HepG2 (cell line): ENCODE measurements at regions not wholly inside any gene's neighbourhood (a gene's known extent, or its start where the extent isn't known, plus 50 kb on each side); places are given as distances from the start of the nearest gene placed in this dataset.
A peak's percentile ranks its signal among the peaks of the same experiment; 100 is the strongest.

ENCODE experiments used
- ATAC-seq: fragments of 200-7000 bp; cut with Tn5 transposase; 3 replicates; pipeline ENCODE4 v1.9.1; 2020; ENCODE audit warnings: mild to moderate bottlenecking, moderate library complexity
- BruUV-seq: library from RNA; stranded (reverse); fragments of 400-500 nt; replicated peaks from 2 replicates; lab custom pipeline; 2021; lab: Mats Ljungman, UMichigan
- CTCF ChIA-PET: fragments of 300-600 bp; formaldehyde crosslinking; extraction: SDS; loops from one replicate; lab custom pipeline; 2021; ENCODE audit warnings: low total read pairs, inconsistent platforms, low intra/inter-chr PET ratio; lab: Yijun Ruan, JAX
- POLR2A ChIA-PET: fragments of 350-600 bp; sonication (Branson Sonifier 250); formaldehyde crosslinking; loops from one replicate; lab custom pipeline; 2020; ENCODE audit warnings: antibody characterized with exemption, inconsistent platforms; lab: Yijun Ruan, JAX
- DNase-seq: peaks from one replicate; pipeline ENCODE4 v3.0.0-alpha.2; 2015; ENCODE audit warnings: low spot score
- FAIRE-seq: peaks from 3 replicates; lab custom pipeline; 2011; peaks lifted over from hg19 to GRCh38; lab: Jason Lieb, UNC
- H2AFZ ChIP-seq: one replicate; pipeline ENCODE4 v1.6.1; 2011; ENCODE audit warnings: low read length, inconsistent platforms
- H3K27ac ChIP-seq: fragments of 300-600 bp; 3 replicates; pipeline ENCODE4 v1.8.0; 2011; ENCODE audit warnings: mixed run types, mild to moderate bottlenecking, mixed read lengths, low read length, inconsistent platforms; ENCODE audit not compliant: insufficient read depth; ENCODE audit errors: extremely low read length
- H3K27me3 ChIP-seq, 2 experiments: fragments of 200-600 bp in 1 of 2; 2 replicates in 1 of 2; 3 replicates in 1 of 2; pipeline versions ENCODE4 v1.6.0 to v1.8.0; 2011; ENCODE audit warnings: low read length in 2 of 2, mild to moderate bottlenecking in 2 of 2, moderate library complexity in 2 of 2, inconsistent platforms in 1 of 2; ENCODE audit not compliant: insufficient read depth in 2 of 2, control insufficient read depth in 1 of 2
- H3K36me3 ChIP-seq, 2 experiments: fragments of 200-600 bp in 1 of 2; replicated peaks in 1 of 2; 2 replicates in 1 of 2; 3 replicates in 1 of 2; pipeline versions ENCODE4 v1.5.1 to v1.8.0; 2011; ENCODE audit warnings: low read length in 2 of 2, inconsistent platforms in 1 of 2; ENCODE audit not compliant: insufficient read depth in 2 of 2, control insufficient read depth in 1 of 2
- H3K4me1 ChIP-seq: 2 replicates; pipeline ENCODE4 v1.5.1; 2012; ENCODE audit warnings: low read length, inconsistent platforms; ENCODE audit not compliant: insufficient read depth
- H3K4me2 ChIP-seq: 2 replicates; pipeline ENCODE4 v1.6.0; 2011; ENCODE audit warnings: low read depth, low read length, inconsistent platforms
- H3K4me3 ChIP-seq, 3 experiments: fragments of 200-600 bp in 1 of 3; sonication (generic), shearing (Covaris generic) in 1 of 3; replicated peaks in 1 of 3; 2 replicates each; pipeline ENCODE4 v1.5.1; 2011 to 2016; ENCODE audit warnings: low read length in 3 of 3, inconsistent platforms in 2 of 3, low read depth in 2 of 3, mild to moderate bottlenecking in 2 of 3, control low read depth in 1 of 3, mixed read lengths in 1 of 3; ENCODE audit not compliant: insufficient read depth in 1 of 3
- H3K79me2 ChIP-seq: one replicate; pipeline ENCODE4 v1.6.1; 2011; ENCODE audit warnings: low read length, inconsistent platforms; ENCODE audit not compliant: insufficient read depth
- H3K9ac ChIP-seq: 2 replicates; pipeline ENCODE4 v1.6.0; 2011; ENCODE audit warnings: mild to moderate bottlenecking, low read depth, low read length, inconsistent platforms; ENCODE audit not compliant: insufficient read depth
- H3K9me3 ChIP-seq: 2 replicates; pipeline ENCODE4 v1.5.1; 2012; ENCODE audit warnings: mild to moderate bottlenecking, low read length
- H4K20me1 ChIP-seq: 2 replicates; pipeline ENCODE4 v1.6.0; 2011; ENCODE audit warnings: inconsistent platforms, mild to moderate bottlenecking, low read length, moderate library complexity; ENCODE audit not compliant: insufficient read depth
- ADNP ChIP-seq: sonication (generic); formaldehyde crosslinking; IDR thresholded peaks from 2 replicates; pipeline ENCODE4 v1.4.0; 2020; ENCODE audit warnings: missing genetic modification reagents
- ELF4 ChIP-seq: sonication (generic); formaldehyde crosslinking; IDR thresholded peaks from 2 replicates; pipeline ENCODE4 v1.5.0; 2020; ENCODE audit warnings: missing genetic modification reagents, mild to moderate bottlenecking, moderate library complexity, borderline replicate concordance
- FIP1L1 ChIP-seq: fragments of 200-400 bp; formaldehyde crosslinking; IDR thresholded peaks from 2 replicates; pipeline ENCODE4 v1.6.1; 2018; ENCODE audit warnings: low read depth, mild to moderate bottlenecking, low read length, moderate library complexity, borderline replicate concordance; ENCODE audit not compliant: insufficient read depth
- KDM6A ChIP-seq: IDR thresholded peaks from 2 replicates; pipeline ENCODE4 v1.6.1; 2016; ENCODE audit warnings: low read depth
- RARG ChIP-seq: sonication (generic); formaldehyde crosslinking; IDR thresholded peaks from 2 replicates; pipeline ENCODE4 v1.4.0; 2020; ENCODE audit warnings: low read depth, mild to moderate bottlenecking, missing genetic modification reagents
- SMYD3 ChIP-seq: sonication (generic); formaldehyde crosslinking; IDR thresholded peaks from 2 replicates; pipeline ENCODE4 v1.8.1; 2023; ENCODE audit warnings: mild to moderate bottlenecking, missing genetic modification reagents
- STAG1 ChIP-seq: sonication (generic); formaldehyde crosslinking; IDR thresholded peaks from 2 replicates; pipeline ENCODE4 v1.4.0; 2020; ENCODE audit warnings: missing genetic modification reagents
- TCF7 ChIP-seq: sonication (generic); IDR thresholded peaks from 2 replicates; pipeline ENCODE4 v1.6.1; 2016; ENCODE audit warnings: antibody characterized with exemption, low read depth
- ZNF274 ChIP-seq: sonication (generic); formaldehyde crosslinking; IDR thresholded peaks from 2 replicates; pipeline ENCODE4 v1.5.1; 2020; ENCODE audit warnings: mild to moderate bottlenecking, missing genetic modification reagents
- WGBS: methylation state at CpG from one replicate; pipeline ENCODE4 v1.1.6; 2017; ENCODE audit warnings: low lambda C conversion rate; 5-methylcytosine and 5-hydroxymethylcytosine counted together
- in situ Hi-C: cut with HindIII; loops from 2 replicates; pipeline ENCODE4 v1.10.0; 2017; ENCODE audit warnings: low pct_unique_long_range_greater_than_20kb; ENCODE audit not compliant: extremely low pct_ligation_motif_present
- intact Hi-C: fragments of 100-400 bp; cut with micrococcal nuclease; formaldehyde crosslinking; loops from one replicate; pipeline ENCODE4 v1.10.0; 2022; ENCODE audit not compliant: unreplicated experiment
- TF ChIP-seq, protein P1 (sequence below): sonication (generic); formaldehyde crosslinking; IDR thresholded peaks from 2 replicates; pipeline ENCODE4 v1.4.0; 2020; ENCODE audit warnings: missing genetic modification reagents
- TF ChIP-seq, protein P2 (sequence below): sonication (generic); formaldehyde crosslinking; IDR thresholded peaks from 2 replicates; pipeline ENCODE4 v1.8.0; 2022; ENCODE audit warnings: mild to moderate bottlenecking, missing genetic modification reagents
- TF ChIP-seq, protein P3 (sequence below): sonication (generic); formaldehyde crosslinking; IDR thresholded peaks from 2 replicates; pipeline ENCODE4 v1.4.0; 2020; ENCODE audit warnings: missing genetic modification reagents
- TF ChIP-seq, protein P4 (sequence below): sonication (generic); formaldehyde crosslinking; IDR thresholded peaks from 2 replicates; pipeline ENCODE4 v1.5.0; 2020; ENCODE audit warnings: mild to moderate bottlenecking, missing genetic modification reagents, moderate library complexity

DNA sequence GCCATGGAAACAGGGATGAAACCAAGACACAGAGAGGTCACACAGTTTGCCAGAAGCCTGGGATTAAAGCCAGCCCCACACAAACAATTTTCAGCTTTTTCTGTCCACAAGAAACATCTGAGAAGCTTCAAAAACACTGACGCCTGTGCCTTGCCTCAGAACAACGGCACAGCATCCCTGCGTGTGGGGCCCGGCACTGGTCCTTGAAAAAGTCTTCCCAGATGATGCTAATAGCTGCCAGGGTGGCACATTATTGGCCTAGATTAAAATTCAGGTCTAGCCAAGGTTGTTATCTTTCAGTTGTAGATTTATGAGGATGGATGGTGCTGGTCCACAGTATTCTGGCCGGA, 321.4 kb downstream of the HAPSTR1 start (continued):
- TF ChIP-seq, protein P1, sequence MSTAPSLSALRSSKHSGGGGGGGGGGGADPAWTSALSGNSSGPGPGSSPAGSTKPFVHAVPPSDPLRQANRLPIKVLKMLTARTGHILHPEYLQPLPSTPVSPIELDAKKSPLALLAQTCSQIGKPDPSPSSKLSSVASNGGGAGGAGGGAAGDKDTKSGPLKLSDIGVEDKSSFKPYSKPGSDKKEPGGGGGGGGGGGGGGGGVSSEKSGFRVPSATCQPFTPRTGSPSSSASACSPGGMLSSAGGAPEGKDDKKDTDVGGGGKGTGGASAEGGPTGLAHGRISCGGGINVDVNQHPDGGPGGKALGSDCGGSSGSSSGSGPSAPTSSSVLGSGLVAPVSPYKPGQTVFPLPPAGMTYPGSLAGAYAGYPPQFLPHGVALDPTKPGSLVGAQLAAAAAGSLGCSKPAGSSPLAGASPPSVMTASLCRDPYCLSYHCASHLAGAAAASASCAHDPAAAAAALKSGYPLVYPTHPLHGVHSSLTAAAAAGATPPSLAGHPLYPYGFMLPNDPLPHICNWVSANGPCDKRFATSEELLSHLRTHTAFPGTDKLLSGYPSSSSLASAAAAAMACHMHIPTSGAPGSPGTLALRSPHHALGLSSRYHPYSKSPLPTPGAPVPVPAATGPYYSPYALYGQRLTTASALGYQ, result no peak
- TF ChIP-seq SMYD3 (CRISPR knock-in tag) (no peak), TCF7 (no peak), ADNP (CRISPR knock-in tag) (no peak)

DNA sequence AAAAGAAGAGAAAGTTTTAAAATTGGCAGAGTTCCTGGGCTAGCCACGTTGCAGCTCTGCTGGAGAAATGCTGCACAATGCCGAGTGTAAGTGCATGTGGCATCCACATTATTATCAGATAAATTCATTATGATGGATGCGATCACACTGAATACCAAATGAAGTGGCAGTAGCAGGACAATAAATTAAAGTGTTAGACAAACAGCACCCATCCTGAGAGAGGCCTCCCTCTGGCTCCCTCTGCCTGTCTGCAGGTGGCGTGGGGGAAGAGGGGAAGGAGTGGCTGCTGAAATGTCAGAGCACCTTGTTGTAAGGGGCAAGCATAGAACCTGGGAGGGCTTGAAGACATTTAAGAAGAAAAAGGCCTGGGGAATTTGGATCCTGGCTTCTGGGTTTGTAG, 324.1 kb downstream of the HAPSTR1 start:
- Histone ChIP-seq H3K4me1 (no peaks in the 10 kb centered on the region), H3K4me2 (no peak overlapping the region), H4K20me1 (no peaks in the 10 kb centered on the region), H3K27me3 (peaks cover 2 to 3% of the 10 kb centered on the region in 2 experiments; a peak in 1 of 5 replicates), H3K9me3 (peaks cover 4% of the 10 kb centered on the region), H3K79me2 (no peaks in the 10 kb centered on the region), H3K4me3 (no peak overlapping the region), H2AFZ (no peak overlapping the region), H3K27ac (no peak overlapping the region), H3K9ac (no peak overlapping the region), H3K36me3 (no peaks in the 10 kb centered on the region)
- 0 out of 3 replicates have a peak, but pooled peaks have one; percentile 26 for ATAC-seq
- 30% methylated on average over 4 of the region's 4 CpGs for WGBS
- ChIA-PET CTCF (no interaction called here), POLR2A (no interaction called here)
- TF ChIP-seq ELF4 (CRISPR knock-in tag), result no peak
- TF ChIP-seq, protein P2, sequence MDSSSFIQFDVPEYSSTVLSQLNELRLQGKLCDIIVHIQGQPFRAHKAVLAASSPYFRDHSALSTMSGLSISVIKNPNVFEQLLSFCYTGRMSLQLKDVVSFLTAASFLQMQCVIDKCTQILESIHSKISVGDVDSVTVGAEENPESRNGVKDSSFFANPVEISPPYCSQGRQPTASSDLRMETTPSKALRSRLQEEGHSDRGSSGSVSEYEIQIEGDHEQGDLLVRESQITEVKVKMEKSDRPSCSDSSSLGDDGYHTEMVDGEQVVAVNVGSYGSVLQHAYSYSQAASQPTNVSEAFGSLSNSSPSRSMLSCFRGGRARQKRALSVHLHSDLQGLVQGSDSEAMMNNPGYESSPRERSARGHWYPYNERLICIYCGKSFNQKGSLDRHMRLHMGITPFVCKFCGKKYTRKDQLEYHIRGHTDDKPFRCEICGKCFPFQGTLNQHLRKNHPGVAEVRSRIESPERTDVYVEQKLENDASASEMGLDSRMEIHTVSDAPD (CRISPR knock-in tag), result no peak
- TF ChIP-seq, protein P3, sequence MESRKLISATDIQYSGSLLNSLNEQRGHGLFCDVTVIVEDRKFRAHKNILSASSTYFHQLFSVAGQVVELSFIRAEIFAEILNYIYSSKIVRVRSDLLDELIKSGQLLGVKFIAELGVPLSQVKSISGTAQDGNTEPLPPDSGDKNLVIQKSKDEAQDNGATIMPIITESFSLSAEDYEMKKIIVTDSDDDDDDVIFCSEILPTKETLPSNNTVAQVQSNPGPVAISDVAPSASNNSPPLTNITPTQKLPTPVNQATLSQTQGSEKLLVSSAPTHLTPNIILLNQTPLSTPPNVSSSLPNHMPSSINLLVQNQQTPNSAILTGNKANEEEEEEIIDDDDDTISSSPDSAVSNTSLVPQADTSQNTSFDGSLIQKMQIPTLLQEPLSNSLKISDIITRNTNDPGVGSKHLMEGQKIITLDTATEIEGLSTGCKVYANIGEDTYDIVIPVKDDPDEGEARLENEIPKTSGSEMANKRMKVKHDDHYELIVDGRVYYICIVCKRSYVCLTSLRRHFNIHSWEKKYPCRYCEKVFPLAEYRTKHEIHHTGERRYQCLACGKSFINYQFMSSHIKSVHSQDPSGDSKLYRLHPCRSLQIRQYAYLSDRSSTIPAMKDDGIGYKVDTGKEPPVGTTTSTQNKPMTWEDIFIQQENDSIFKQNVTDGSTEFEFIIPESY (CRISPR knock-in tag), result no peak
- no peak for TF ChIP-seq ZNF274 (CRISPR knock-in tag)
- no peak for TF ChIP-seq RARG (CRISPR knock-in tag)
- TF ChIP-seq, protein P4, sequence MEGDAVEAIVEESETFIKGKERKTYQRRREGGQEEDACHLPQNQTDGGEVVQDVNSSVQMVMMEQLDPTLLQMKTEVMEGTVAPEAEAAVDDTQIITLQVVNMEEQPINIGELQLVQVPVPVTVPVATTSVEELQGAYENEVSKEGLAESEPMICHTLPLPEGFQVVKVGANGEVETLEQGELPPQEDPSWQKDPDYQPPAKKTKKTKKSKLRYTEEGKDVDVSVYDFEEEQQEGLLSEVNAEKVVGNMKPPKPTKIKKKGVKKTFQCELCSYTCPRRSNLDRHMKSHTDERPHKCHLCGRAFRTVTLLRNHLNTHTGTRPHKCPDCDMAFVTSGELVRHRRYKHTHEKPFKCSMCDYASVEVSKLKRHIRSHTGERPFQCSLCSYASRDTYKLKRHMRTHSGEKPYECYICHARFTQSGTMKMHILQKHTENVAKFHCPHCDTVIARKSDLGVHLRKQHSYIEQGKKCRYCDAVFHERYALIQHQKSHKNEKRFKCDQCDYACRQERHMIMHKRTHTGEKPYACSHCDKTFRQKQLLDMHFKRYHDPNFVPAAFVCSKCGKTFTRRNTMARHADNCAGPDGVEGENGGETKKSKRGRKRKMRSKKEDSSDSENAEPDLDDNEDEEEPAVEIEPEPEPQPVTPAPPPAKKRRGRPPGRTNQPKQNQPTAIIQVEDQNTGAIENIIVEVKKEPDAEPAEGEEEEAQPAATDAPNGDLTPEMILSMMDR, result peak; percentile 26; the same call in 1 of the 2 replicates
- no peak for TF ChIP-seq KDM6A (CRISPR knock-in tag)
- peak; percentile 28 for TF ChIP-seq STAG1 (CRISPR knock-in tag)
- no peak for TF ChIP-seq FIP1L1
- FAIRE-seq, result no peak
- in situ Hi-C loops (no loop called here), intact Hi-C loops (no loop called here)
- BruUV-seq, result no TSS peak
- DNase-seq, result no peak
